Activated naive CD4-positive, alpha-beta T cell treated with anti-CD3 and anti-CD28 coated beads, Interleukin-2, amount 50 U/mL, for 16 hours (primary cell): ENCODE measurements at regions not wholly inside any gene's neighbourhood (a gene's known extent, or its start where the extent isn't known, plus 50 kb on each side); places are given as distances from the start of the nearest gene placed in this dataset.

ENCODE experiments used
- DNase-seq: peaks from one replicate; pipeline ENCODE4 v3.0.0-alpha.2; 2020

DNA sequence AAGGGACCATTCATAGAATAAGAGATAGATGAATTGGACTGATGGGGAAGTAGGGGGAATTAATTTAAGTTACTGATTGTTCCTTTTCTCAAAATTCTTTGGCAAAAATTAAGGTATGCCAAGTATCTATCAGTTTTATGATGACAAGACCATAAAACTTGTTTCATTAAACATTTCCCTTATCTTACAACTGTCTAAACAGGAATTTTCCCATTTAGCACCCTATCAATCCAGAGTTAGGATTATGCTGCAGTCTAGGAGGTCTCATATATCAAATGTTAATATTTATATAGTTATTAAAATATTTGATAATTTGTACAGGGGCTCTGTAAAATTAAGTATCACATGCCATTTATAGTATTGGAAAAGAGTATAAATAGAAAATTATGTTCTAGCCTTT, 51.5 kb upstream of the ARID1B start:
- DNase-seq = no peak

DNA sequence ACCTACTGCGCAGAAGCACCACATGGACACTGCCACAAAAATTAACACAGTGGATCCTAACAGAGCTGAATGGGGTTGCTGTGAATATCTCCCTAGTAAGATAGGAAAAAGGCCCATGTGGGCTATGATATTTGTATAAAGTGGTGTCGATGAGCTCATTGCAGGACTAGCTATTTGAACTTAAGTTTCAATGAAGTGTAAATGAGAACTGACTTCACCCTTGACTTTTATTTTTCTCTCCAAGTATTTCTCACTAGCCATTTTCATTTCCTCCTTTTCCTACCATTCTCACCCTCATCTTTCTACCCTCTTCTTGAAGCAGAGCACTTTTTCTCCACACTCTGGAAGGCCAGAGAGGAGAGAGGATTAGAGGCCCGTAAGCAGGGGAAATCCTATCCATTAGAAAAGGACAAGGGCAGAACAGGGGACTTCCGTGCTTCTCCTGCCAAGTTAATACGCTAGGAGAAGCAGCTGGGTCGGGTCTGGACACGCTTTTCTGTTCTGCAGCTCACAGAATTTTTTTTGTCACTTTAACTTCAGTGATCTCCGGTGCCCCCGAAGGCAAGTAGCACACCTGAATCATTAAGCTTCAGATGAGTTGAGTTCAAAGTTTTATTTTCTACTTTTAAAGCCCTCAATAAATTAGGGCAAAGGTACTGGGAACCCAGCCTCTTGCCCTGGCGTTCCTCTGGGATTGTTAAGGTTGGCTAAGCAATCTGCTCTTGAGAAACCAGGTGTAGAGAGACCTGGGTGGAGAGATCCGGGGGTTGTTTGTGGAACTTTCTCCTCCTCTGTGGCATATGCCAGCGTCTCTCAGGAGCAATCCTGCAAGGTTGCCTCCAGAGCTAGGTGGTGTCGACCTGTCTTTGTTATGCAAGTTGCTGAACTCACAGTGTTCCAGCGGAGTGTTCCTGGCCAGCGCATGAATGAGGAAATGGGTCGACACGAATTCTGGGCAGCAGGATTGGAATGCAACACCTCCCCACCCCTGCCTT, 56.2 kb upstream of the ARID1B start:
- no peak for DNase-seq

DNA sequence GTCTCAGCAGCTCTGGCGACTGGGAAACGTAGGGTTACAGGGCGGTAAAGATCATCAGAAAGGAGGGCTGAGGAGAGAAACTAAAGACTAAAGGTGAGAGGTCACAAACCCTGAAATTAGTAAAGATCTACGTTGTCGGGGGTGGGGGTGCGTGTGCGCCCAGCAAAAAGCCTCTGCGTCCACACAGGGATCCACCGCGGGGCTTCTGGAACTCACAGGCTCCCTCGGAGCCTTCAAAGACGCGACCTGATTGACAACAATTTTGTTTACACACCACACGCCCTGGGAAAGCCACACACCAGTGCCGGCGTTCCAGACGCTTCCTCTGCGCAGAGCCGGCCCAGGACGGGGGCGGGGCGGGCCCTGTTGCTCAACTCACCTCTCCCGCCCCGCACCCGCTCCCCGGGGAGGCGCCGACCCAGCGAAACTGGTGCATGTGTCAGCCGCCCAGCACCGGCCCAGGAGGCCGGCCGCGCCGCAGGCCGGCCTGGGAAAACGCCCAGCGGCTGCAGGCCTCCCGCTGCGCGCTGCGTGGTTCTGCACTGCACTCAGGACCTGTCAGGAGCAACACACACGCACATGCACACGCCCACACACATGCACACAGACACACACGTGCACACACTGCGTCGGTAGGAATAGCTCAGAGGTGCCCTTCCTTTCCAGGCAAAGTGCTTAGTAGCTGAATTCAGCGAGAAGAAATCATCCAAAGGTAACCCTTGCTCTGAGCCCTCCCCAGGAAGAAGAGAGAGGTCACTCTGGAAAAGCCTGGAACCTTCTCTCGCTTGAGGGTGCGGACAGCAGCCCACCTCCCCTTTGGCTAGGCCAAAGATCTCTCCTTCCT, 57.2 kb upstream of the ARID1B start:
- DNase-seq = peak; percentile 71

DNA sequence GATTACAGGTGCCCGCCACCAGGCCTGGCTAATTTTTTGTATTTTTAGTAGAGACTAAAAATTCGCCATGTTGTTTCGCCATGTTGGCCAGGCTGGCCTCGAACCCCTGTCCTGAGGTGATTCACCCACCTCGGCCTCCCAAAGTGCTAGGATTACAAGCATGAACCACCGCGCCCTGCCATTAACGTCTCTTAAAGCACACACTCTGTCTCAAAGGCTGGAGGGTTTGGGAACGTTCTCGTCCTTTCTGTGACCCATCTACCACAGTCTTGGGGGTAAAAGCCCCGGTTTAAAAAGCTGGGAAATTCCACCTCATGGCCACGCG, 57.8 kb upstream of the ARID1B start:
- DNase-seq = peak; percentile 12

DNA sequence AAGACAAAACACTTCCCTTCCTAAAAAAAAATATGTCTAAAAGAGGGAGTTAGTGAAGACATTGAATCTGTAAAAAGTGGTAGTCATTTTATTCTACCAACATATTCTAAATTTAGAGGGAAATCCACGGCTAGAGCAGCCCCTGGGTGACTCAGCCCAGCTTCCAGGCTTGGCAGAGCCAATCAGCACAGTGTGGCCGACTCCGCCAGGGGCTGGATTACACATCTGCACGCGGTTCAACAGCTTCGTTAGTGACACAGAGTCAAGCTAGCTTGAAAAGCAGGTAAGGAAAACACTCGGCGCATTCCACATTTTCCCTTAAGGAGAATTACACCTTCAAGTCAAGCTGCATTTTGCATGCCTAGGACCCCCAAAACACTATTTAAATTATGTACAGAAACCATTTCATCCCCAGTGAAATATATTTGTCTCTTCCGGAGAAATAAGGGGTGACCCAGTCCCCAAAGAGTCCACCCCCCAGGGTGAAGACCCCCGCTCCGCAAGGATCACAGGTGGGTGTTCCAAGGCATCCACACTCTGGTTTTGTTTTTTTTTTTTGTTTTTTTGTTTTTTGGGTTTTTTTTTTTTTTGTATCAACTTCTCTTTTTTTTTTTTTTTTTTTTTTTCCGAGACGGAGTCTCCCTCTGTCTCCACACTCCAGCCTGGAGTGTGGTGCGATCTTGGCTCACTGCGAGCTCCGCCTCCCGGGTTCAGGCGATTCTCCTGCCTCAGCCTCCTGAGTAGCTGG, 58.4 kb upstream of the ARID1B start:
- no peak for DNase-seq

DNA sequence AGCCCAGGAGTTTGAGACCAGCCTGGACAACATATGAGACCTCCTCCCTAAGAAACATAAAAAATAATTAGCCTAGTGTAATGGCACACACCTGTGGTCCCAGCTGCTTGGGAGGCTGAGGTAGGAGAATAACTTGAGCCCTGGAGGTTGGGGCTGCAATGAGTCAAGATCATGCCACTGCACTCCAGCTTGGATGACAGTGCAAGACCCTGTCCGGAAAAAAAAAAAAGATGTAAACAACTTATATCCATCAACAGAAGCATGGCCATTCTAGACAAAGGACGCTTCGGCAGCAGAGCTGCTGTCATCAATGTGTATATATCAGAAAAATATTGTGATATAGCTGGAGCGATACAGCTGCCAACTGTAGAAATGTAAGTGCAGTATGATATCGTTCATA, 59.6 kb upstream of the ARID1B start:
- DNase-seq = no peak

DNA sequence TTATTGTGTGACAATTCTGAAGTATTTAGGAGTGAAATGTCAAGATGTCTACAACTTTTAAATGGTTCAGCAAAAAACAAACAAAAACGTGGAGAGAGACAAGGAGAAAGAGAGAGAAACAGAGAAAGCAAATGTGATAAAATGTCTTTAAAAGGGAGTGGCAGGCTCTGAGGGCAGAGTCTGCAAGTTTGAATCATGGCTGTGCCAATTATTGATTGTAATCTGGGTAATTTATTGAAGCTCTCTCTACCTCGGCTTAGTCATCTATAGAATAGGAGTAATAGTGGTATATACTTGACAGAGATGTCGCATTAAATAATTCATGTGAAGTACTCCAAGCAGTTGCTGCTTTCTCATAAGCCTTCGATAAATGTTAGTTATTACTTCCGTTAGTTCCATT, 61.3 kb upstream of the ARID1B start:
- DNase-seq = no peak

DNA sequence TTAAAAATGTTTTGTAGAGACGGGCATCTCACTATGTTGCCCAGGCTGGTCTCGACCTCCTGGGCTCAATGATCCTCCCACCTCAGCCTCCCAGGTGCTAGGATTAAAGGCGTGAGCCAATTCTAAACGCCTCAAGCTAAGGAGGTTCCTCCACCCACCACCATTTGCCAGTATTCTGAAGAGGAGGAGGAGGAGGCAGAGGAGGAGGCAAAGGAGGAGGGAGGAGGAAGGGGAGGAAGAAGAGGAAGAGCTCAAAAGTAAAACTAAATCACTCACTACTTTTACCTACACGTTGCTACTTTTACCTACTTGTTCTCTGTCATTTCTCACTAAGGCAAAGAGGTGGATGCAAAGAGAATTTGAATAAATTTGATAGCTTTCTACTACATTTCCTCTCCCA, 63.6 kb upstream of the ARID1B start:
- no peak for DNase-seq

DNA sequence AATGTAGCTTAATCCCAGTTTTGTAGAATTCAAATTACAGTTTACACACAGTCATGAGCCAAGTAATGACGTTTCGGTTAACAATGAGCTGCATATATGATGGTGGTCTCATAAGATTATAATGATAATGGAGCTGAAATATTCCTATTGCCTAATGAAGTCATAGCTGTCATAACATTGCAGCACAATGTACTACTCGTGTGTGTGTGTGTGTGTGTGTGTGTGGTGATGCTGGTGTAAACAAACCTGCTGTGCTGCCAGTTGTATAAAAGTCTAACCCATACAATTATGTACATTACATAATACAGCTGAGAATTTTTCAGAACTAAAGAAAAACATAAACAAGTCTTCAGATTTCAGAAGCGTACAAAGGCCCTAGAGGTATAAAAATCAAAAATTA, 66.7 kb upstream of the ARID1B start:
- DNase-seq = no peak

DNA sequence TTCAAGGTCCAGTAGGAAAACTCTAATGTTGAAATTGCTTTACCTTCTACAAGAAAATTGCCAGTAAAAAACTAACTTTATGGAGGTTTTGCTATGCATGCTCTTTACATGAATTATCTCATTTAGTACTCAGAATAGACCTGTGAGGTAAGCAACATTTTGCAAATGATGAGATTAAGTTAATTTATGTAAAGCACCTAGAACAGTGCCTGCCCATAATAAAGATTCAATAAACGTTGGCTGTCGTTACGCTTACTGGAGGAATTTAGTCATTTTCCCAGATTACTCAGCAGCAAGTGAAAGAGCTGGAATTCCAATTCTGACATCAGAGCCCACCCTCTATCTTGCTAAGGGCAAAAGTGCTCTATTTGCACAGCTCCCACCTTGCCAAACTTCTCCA, 69.4 kb upstream of the ARID1B start:
- no peak for DNase-seq

DNA sequence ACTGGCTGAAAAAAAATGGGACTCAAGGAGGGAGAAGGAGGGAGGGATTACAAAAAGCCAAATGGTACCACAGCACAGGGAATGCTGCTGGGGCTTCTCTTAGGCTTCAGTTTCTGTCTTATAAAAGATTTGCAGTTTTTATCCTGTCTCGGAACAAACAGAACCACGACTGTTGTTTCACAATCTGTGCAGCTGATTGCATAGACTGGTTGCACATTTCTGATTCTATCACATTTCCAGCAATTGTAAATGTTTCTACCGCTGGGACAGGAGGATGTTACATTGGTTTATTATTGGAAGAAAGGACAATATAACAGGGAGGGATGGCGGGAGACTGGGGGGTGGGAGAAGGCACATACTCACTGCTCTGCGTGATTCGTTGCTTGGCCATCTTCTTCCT, 73.5 kb upstream of the ARID1B start:
- no peak for DNase-seq

DNA sequence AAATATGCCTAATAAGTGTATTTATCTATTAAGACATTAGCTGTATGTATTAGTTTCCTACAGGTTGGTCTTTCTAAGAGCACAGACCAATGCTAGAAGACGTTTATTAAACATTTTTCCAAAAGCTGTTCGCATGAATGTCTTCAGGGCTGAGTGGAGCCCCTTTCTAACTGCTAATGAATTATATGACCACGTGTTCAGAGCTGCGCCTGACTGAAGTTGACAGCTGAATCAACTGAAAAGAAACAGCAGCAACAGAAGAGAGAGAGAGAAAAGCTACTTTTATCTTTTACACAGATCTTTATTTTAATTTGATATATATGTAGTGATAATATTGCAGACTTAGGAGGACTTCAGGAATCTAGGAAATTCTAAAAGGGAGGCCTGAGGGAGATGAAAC, 75.2 kb upstream of the ARID1B start:
- DNase-seq = no peak

DNA sequence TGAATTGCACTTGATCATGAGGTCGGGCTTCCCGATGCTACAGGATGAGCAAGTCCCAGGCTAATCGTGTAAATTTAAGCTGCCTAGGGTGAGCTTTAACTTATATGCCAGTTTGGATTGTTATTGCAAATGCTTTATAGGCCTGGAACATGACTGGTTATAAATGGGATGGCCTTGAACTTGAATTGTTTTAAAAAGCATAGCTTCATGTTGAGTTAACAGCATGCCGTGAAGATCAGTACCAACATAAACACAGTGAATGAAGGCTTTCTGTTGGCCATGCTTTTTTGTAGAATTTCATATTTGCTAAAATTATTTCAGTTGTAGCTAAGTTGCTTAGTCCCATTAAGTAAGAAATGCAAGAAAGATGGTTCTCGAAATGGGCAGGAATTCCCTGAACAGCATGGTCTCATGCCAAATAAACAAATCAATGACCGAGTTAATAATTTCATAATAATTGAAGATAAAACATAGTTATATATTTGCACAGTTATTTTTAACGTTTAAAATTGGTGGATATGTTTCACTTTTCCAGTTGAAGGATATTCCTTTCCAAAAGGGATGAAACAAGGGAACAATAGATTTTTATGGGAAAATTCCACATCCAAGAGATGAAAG, 76.6 kb upstream of the ARID1B start:
- no peak for DNase-seq

DNA sequence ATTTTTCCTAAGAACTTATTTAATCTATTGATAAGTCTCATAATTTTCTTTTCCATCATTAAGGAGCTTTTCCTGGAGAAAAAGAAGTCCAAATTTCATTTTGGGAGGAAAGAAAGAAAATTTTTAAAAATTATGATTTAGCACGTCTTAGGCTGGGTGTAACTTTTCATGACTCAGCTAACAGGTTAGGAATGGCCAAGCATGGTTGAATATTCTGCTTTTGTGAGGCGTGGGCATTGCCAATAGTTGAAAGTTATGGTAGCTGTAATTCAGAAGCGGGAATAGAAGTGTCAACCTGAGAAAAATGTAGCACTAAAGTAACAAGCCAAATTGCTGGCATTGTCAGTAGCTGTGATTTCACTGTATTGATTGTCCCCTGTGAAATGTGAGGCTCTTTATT, 77.2 kb upstream of the ARID1B start:
- no peak for DNase-seq

DNA sequence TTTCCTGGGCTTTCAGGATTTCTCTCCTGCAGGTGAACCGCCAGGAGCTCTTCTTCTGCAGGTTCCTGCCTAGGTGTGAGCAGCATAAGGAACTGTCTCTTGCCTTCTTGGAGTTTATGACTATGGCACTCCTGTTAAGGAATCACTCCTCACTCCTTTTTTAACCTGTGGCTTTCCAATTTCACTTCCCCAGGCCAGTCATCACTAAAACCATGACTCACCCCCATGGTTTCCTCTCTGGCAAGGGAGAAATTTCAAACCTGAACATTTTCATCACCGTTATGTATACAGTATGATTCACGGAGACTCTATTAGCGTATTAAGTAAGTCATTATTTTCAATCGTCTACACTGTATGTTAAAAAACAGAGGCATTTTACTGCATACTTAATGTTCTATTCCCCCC, 78.2 kb upstream of the ARID1B start:
- DNase-seq = no peak

DNA sequence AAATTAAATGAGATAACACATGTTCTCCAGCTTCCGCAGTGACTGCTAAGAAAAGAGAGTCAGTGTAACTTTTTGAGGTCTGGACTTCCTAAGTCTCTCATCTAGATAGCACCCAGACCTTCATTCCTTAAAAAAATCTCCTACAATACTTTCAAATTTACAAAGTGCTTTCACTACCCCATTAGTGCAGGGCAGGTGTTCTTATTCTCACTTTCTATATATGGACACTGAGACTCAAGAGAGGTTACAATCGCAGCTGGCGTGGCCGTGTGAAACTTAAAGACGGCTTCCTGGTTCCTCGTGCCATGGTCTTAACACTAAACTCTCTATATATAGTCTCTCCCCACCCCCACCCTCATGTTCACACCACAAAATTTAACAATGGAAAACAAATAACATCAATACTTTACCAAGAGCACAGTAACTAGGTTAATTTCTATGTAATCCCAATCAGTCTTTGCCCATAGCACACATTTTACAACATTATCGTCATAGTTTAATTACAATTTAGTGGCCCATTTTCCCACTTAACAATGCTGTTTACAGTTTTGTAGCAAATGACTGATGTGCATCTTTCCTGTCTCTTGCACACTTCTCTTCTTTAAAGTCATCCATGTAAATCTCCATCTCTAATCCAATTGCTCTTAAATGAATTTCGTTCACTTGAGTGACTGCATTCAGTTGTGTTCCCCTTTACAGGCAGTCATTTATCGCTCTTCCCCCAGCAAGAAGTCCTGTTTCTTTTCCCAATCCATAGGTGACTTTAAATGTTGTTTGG, 78.8 kb upstream of the ARID1B start:
- DNase-seq = no peak

DNA sequence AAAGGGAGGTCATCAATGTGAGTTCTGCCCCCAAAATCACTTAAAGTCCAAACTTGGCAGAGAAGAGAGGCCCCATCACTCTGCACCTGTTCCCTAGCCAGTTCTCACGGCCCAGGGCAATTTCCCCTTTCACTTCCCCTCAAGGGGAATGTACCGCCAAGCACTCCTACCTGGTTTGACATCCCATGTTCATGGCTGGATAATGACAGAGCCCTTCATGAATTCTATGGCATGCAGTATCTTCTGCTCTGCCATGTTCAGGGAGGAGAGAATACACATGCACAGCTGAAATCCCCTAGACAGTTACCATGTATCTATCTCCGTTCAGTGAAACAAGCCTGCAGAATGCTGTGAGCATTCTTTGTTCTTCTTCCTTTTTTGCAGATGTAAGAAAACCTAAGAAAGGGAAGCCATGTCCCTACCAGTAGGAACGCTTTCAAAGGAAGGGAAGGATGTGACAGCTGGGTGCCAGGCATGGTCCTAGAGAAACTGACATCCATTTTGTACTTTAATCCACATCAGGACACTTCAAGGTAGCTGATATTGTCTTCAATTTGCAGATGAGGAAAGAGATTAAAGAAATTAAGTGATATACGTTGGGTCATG, 79.8 kb upstream of the ARID1B start:
- no peak for DNase-seq

DNA sequence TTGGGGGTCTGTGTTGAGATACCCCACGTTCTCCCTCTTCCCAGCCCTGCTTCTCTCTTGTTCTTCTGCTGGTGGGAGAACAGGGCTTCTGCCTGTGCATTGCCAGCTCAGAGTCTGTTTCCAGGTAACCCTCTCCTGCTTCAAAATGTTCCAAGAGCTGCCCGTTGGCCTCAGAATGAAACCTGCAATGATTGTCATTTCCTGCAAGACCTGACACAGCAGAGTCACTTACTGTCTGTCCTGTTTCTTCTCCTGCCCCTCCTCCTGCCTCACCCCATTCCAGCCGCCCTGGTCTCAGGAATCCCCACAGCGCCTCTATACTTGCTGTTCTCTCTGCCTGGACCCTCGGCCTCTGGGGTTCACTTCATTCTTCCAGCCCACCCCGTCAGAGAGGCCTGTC, 81.4 kb upstream of the ARID1B start:
- no peak for DNase-seq

DNA sequence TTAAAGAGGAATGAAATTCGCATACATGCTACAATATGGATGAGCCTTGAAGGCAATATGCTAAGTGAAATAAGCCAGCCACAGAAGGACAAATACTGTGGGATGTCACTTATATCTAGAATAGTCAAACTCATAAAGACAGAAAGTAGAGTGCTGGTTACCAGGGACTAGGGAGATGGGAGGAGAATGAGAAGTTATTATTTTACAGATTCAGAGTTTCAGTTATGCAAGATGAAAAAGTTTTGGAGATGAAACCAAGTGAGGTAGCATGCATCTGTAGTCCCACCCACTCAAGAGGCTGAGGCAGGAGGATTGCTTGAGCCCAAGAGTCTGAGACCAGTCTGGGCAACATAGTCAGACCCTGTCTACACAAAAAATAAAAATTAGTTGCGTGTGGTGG, 82.5 kb upstream of the ARID1B start:
- DNase-seq = no peak

DNA sequence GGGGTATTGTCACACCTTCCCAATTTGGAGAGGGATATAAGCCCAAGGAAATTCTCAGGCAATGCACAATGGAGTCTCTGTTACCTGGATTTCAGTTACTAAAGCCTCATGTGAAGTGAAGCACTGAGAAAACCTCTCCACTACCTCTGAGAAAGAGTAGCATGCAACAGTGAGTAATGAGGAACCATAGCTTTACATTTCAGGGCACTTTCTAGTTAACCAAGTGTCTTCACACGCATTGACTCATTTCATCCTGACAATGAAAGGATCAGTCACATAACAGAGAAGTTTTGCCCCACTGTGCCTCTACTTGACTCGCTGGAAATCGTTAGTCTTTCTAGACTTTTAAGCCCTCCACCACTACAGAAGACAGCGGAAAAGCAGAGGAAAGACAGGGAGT, 86.2 kb upstream of the ARID1B start:
- no peak for DNase-seq

DNA sequence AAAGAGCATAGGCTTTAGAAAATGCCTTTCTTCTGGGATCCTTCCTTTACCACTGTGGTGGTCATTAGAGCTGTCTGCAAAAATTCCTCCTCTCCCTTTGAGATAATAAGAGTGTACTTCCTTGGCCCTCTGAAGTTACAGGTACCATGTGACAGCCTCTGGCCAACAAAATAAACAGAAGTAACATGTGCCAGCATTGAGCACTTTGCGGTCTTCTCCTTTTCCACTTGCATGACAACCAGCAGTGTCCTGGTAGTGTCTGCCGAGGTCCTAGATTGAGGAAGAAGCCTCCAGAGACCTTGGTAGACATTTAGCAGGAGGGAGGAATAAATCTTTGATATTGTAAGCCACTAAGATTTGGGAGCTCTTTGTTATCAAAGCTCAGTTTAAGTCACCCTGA, 87.5 kb upstream of the ARID1B start:
- DNase-seq = no peak

DNA sequence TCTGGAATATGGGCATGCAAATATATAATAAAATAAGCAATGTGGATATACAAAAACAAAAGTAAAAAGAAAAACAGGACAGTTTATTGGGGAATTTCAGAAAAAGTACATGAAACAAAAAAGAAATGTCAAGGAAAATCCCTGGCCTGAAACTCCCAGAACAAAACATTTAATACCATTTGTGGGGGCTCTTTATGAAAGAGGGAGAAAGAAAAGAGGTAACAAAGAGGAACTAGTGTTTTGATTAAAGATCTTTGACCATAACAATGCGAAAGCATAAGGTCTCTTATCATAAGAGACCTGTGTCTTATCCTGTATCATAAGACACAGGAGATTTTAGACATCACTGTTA, 88.6 kb upstream of the ARID1B start:
- no peak for DNase-seq
